Thoracic aorta (tissue), 2 donors: ENCODE measurements at regions not wholly inside any gene's neighbourhood (a gene's known extent, or its start where the extent isn't known, plus 50 kb on each side); places are given as distances from the start of the nearest gene placed in this dataset.
"Not testable (repeated sequence)": the region's sequence is repeated elsewhere in the genome, so short reads cannot be mapped to it uniquely, and the experiment has no call there.

ENCODE experiments used
- ATAC-seq: fragments of 150-250 bp; one replicate; pipeline ENCODE4 v1.8.0; 2017; ENCODE audit warnings: low read depth; ENCODE audit not compliant: insufficient number of reproducible peaks, low FRiP score
- DNase-seq: peaks from one replicate; pipeline ENCODE4 v3.0.0-alpha.2; 2020; ENCODE audit warnings: low spot score
- H3K27ac ChIP-seq, 2 donors: fragments of 200-600 bp; sonication (generic); 1 replicate in 1 of 2; 2 replicates in 1 of 2; pipeline ENCODE4 v1.5.1; 2016; ENCODE audit warnings: mild to moderate bottlenecking in 2 of 2, moderate library complexity in 2 of 2
- H3K27me3 ChIP-seq: fragments of 200-600 bp; sonication (generic); replicated peaks from 2 replicates; pipeline ENCODE4 v1.6.0; 2016; ENCODE audit warnings: mild to moderate bottlenecking; ENCODE audit not compliant: insufficient read depth
- H3K36me3 ChIP-seq: fragments of 200-600 bp; sonication (generic); one replicate; pipeline ENCODE4 v1.5.1; 2016
- H3K4me1 ChIP-seq, 2 donors: fragments of 200-600 bp; sonication (generic); 1 replicate in 1 of 2; 2 replicates in 1 of 2; pipeline versions ENCODE4 v1.5.1 to v1.6.0; 2016; ENCODE audit warnings: low read depth in 2 of 2, mild to moderate bottlenecking in 1 of 2; ENCODE audit not compliant: control insufficient read depth in 1 of 2
- H3K4me3 ChIP-seq: fragments of 200-600 bp; sonication (generic); 2 replicates; pipeline ENCODE4 v1.5.1; 2016; ENCODE audit warnings: mild to moderate bottlenecking
- H3K9me3 ChIP-seq: fragments of 200-600 bp; sonication (generic); 2 replicates; pipeline ENCODE4 v1.5.1; 2016
- CTCF ChIP-seq: fragments of 200-600 bp; sonication (generic); IDR thresholded peaks from one replicate; pipeline ENCODE4 v1.5.1; 2019; ENCODE audit warnings: antibody characterized with exemption

GRCh38 chr5:90224342-90224741 lies 185.2 kb downstream of the CETN3 start:
- H3K4me1 ChIP-seq = peaks cover 4 to 31% of the 10 kb centered on the region in 2 donors
- ATAC-seq = no peak
- TF ChIP-seq CTCF = no peak

GRCh38 chr5:90223756-90224155 lies 185.8 kb downstream of the CETN3 start:
- Histone ChIP-seq H3K27me3 (no peaks in the 10 kb centered on the region), H3K4me3 (no peak overlapping the region), H3K4me1 (peaks cover 4 to 29% of the 10 kb centered on the region in 2 donors), H3K27ac (no peak overlapping the region), H3K36me3 (no peaks in the 10 kb centered on the region), H3K9me3 (no peaks in the 10 kb centered on the region)
- DNase-seq (no peak), ATAC-seq (no peak)
- TF ChIP-seq CTCF = no peak

More at GRCh38 chr5:90224342-90224741, 185.2 kb downstream of the CETN3 start:
- H3K36me3 ChIP-seq = no peaks in the 10 kb centered on the region
- no peak overlapping the region for H3K4me3 ChIP-seq
- no peaks in the 10 kb centered on the region for H3K9me3 ChIP-seq
- H3K27ac ChIP-seq = no peak overlapping the region
- no peaks in the 10 kb centered on the region for H3K27me3 ChIP-seq
- DNase-seq = no peak

- no peak overlapping the region for H3K4me3 ChIP-seq
- H3K27me3 ChIP-seq = no peaks in the 10 kb centered on the region
- ATAC-seq (no peak), DNase-seq (no peak)
- no peak overlapping the region for H3K27ac ChIP-seq
- H3K36me3 ChIP-seq = no peaks in the 10 kb centered on the region
- H3K9me3 ChIP-seq = no peaks in the 10 kb centered on the region
- H3K4me1 ChIP-seq = peaks cover 0 to 13% of the 10 kb centered on the region in 2 donors
- TF ChIP-seq CTCF = no peak
These were observed 187.6 kb downstream of the CETN3 start for GRCh38 chr5:90221951-90222350.

GRCh38 chr5:90220554-90220953 lies 189.0 kb downstream of the CETN3 start:
- no peak for TF ChIP-seq CTCF

GRCh38 chr5:90214991-90215390 lies 194.6 kb downstream of the CETN3 start:
- Histone ChIP-seq H3K4me3 (no peak overlapping the region), H3K27ac (no peak overlapping the region), H3K4me1 (peaks cover 0 to under 1% of the 10 kb centered on the region in 2 donors), H3K27me3 (no peaks in the 10 kb centered on the region), H3K36me3 (no peaks in the 10 kb centered on the region), H3K9me3 (no peaks in the 10 kb centered on the region)
- DNase-seq (no peak), ATAC-seq (no peak)
- no peak for TF ChIP-seq CTCF

More at GRCh38 chr5:90220554-90220953, 189.0 kb downstream of the CETN3 start:
- Histone ChIP-seq H3K9me3 (no peaks in the 10 kb centered on the region), H3K36me3 (no peaks in the 10 kb centered on the region), H3K4me1 (peaks cover 0 to 7% of the 10 kb centered on the region in 2 donors), H3K27ac (no peak overlapping the region), H3K4me3 (no peak overlapping the region), H3K27me3 (no peaks in the 10 kb centered on the region)
- DNase-seq (no peak), ATAC-seq (no peak)

GRCh38 chr5:90208323-90208722 lies 201.2 kb downstream of the CETN3 start:
- not testable (repeated sequence) for H3K27ac ChIP-seq, H3K27me3 ChIP-seq, H3K36me3 ChIP-seq, ATAC-seq, H3K4me3 ChIP-seq, H3K4me1 ChIP-seq, DNase-seq, H3K9me3 ChIP-seq
